PC-3 (cell line): ENCODE measurements at regions not wholly inside any gene's neighbourhood (a gene's known extent, or its start where the extent isn't known, plus 50 kb on each side); places are given as distances from the start of the nearest gene placed in this dataset.
"Not testable (repeated sequence)": the region's sequence is repeated elsewhere in the genome, so short reads cannot be mapped to it uniquely, and the experiment has no call there.

Source experiments
- ATAC-seq: fragments of 200-7000 bp; cut with Tn5 transposase; 2 replicates; pipeline ENCODE4 v1.9.1; 2020; ENCODE audit warnings: mild to moderate bottlenecking, moderate library complexity
- BruUV-seq: library from RNA; stranded (reverse); fragments of 400-500 nt; replicated peaks from 2 replicates; lab custom pipeline; 2021; lab: Mats Ljungman, UMichigan
- CTCF ChIA-PET: fragments of 300-600 bp; sonication (Branson Sonifier 250); formaldehyde crosslinking; loops from one replicate; lab custom pipeline; 2022; ENCODE audit warnings: antibody characterized with exemption; lab: Charles Lee
- POLR2A ChIA-PET: fragments of 300-600 bp; sonication (Branson Sonifier 250); formaldehyde crosslinking; loops from one replicate; lab custom pipeline; 2022; ENCODE audit warnings: antibody characterized with exemption; ENCODE audit not compliant: unreplicated experiment; lab: Charles Lee
- DNase-seq: peaks from one replicate; pipeline ENCODE4 v3.0.0-alpha.2; 2015
- H2AFZ ChIP-seq: fragments of 300-600 bp; sonication (generic); 2 replicates; pipeline ENCODE4 v1.6.0; 2016; ENCODE audit warnings: antibody characterized with exemption, low read length
- H3F3A ChIP-seq: fragments of 300-600 bp; sonication (generic); one replicate; pipeline ENCODE4 v1.6.0; 2017; ENCODE audit warnings: antibody characterized with exemption, low read length, control low read depth, mild to moderate bottlenecking; ENCODE audit not compliant: unreplicated experiment
- H3K27ac ChIP-seq: fragments of 300-600 bp; sonication (generic); 2 replicates; pipeline ENCODE4 v1.5.1; 2016; ENCODE audit warnings: mild to moderate bottlenecking, low read length
- H3K27me3 ChIP-seq: fragments of 300-600 bp; sonication (generic); 2 replicates; pipeline ENCODE4 v1.6.1; 2016; ENCODE audit warnings: low read length, mixed read lengths
- H3K36me3 ChIP-seq: fragments of 300-600 bp; sonication (generic); 2 replicates; pipeline ENCODE4 v1.6.1; 2016; ENCODE audit warnings: low read depth, mixed run types, low read length, mixed read lengths
- H3K4me1 ChIP-seq: fragments of 300-600 bp; sonication (generic); 2 replicates; pipeline ENCODE4 v1.5.1; 2016; ENCODE audit warnings: low read length; ENCODE audit not compliant: insufficient read depth
- H3K4me2 ChIP-seq: fragments of 300-600 bp; sonication (generic); 2 replicates; pipeline ENCODE4 v1.6.0; 2016; ENCODE audit warnings: low read length
- H3K4me3 ChIP-seq: fragments of 300-600 bp; sonication (generic); 2 replicates; pipeline ENCODE4 v1.5.1; 2016; ENCODE audit warnings: mild to moderate bottlenecking, low read length, mixed read lengths
- H3K79me2 ChIP-seq: fragments of 300-600 bp; sonication (generic); 2 replicates; pipeline ENCODE4 v1.6.1; 2017; ENCODE audit warnings: low read length, mixed read lengths
- H3K9ac ChIP-seq: fragments of 300-600 bp; sonication (generic); 2 replicates; pipeline ENCODE4 v1.6.0; 2016; ENCODE audit warnings: mild to moderate bottlenecking, low read length
- H3K9me2 ChIP-seq: fragments of 300-600 bp; sonication (generic); replicated peaks from 2 replicates; pipeline ENCODE4 v1.6.1; 2016; ENCODE audit warnings: mixed run types, low read length, mixed read lengths
- H3K9me3 ChIP-seq: fragments of 300-600 bp; sonication (generic); 2 replicates; pipeline ENCODE4 v1.6.1; 2016; ENCODE audit warnings: low read length, mixed read lengths
- H4K20me1 ChIP-seq: fragments of 300-600 bp; sonication (generic); 2 replicates; pipeline ENCODE4 v1.6.1; 2016; ENCODE audit warnings: low read length, mixed read lengths
- CTCF ChIP-seq: fragments of 300-600 bp; sonication (generic); conservative IDR thresholded peaks from 2 replicates; pipeline ENCODE4 v1.5.1; 2017; ENCODE audit warnings: antibody characterized with exemption, low read depth, mild to moderate bottlenecking, low read length
- EZH2 ChIP-seq: fragments of 300-600 bp; sonication (generic); IDR thresholded peaks from one replicate; pipeline ENCODE4 v1.6.1; 2017; ENCODE audit warnings: antibody characterized with exemption, mild to moderate bottlenecking, low read length; ENCODE audit not compliant: unreplicated experiment
- EZH2phosphoT487 ChIP-seq: fragments of 300-600 bp; sonication (generic); IDR thresholded peaks from 2 replicates; pipeline ENCODE4 v1.6.1; 2018; ENCODE audit warnings: mild to moderate bottlenecking, antibody characterized with exemption, low read length, borderline replicate concordance
- intact Hi-C: fragments of 100-400 bp; cut with micrococcal nuclease; formaldehyde crosslinking; loops from 2 replicates; pipeline ENCODE4 v1.9.0; 2023

- no peaks in the 10 kb centered on the region for H3F3A ChIP-seq
- no peak for DNase-seq
- no peaks in the 10 kb centered on the region for H3K9me2 ChIP-seq
- no peak overlapping the region for H2AFZ ChIP-seq
- no peak overlapping the region for H3K4me3 ChIP-seq
- intact Hi-C loops = no loop called here
- no peak for ATAC-seq
- POLR2A ChIA-PET = no interaction called here
- no peak overlapping the region for H3K9ac ChIP-seq
- H4K20me1 ChIP-seq = no peaks in the 10 kb centered on the region
- peaks cover 3% of the 10 kb centered on the region; the same call in 1 of the 2 replicates for H3K4me1 ChIP-seq
- H3K4me2 ChIP-seq = no peak overlapping the region
- BruUV-seq = no TSS peak
- H3K79me2 ChIP-seq = no peaks in the 10 kb centered on the region
- CTCF ChIA-PET = no interaction called here
- TF ChIP-seq EZH2 (no peak), EZH2phosphoT487 (no peak), CTCF (no peak)
- H3K36me3 ChIP-seq = no peaks in the 10 kb centered on the region
- H3K27me3 ChIP-seq = no peaks in the 10 kb centered on the region
- no peak overlapping the region for H3K27ac ChIP-seq
- H3K9me3 ChIP-seq = no peaks in the 10 kb centered on the region
Observed at GRCh38 chr6:134663356-134663755, 286.5 kb downstream of the ALDH8A1 start.

GRCh38 chr6:134662077-134662700, 287.7 kb downstream of the ALDH8A1 start:
- Histone ChIP-seq H3F3A (no peaks in the 10 kb centered on the region), H3K36me3 (no peaks in the 10 kb centered on the region), H2AFZ (no peak overlapping the region), H3K9me3 (no peaks in the 10 kb centered on the region), H3K4me1 (peaks cover 10% of the 10 kb centered on the region), H3K27ac (no peak overlapping the region), H3K27me3 (no peaks in the 10 kb centered on the region), H3K9me2 (no peaks in the 10 kb centered on the region), H3K4me3 (no peak overlapping the region), H3K79me2 (no peaks in the 10 kb centered on the region), H3K9ac (no peak overlapping the region), H3K4me2 (no peak overlapping the region), H4K20me1 (no peaks in the 10 kb centered on the region)
- ChIA-PET POLR2A (no interaction called here), CTCF (no interaction called here)
- intact Hi-C loops = no loop called here
- TF ChIP-seq EZH2phosphoT487 (no peak), EZH2 (no peak), CTCF (no peak)
- no TSS peak for BruUV-seq
- ATAC-seq (no peak), DNase-seq (no peak)

- CTCF ChIA-PET, H3K9me2 ChIP-seq, H3K79me2 ChIP-seq, ATAC-seq, H3K9ac ChIP-seq, BruUV-seq, H3K9me3 ChIP-seq, H3K4me3 ChIP-seq, H3K27ac ChIP-seq, H3K4me2 ChIP-seq, intact Hi-C loops, H3F3A ChIP-seq, H2AFZ ChIP-seq, H3K36me3 ChIP-seq, DNase-seq, POLR2A ChIA-PET, H3K27me3 ChIP-seq, H4K20me1 ChIP-seq: not testable (repeated sequence)
- peaks cover 10% of the 10 kb centered on the region for H3K4me1 ChIP-seq
Observed at GRCh38 chr6:134659885-134660284, 290.0 kb downstream of the ALDH8A1 start.
